GM12874 (cell line): ENCODE measurements at regions not wholly inside any gene's neighbourhood (a gene's known extent, or its start where the extent isn't known, plus 50 kb on each side); places are given as distances from the start of the nearest gene placed in this dataset.

Experiments
- TF ChIP-seq, protein P1 (sequence below): IDR thresholded peaks from 2 replicates; pipeline ENCODE4 v1.5.1; 2011; ENCODE audit warnings: low read depth, mild to moderate bottlenecking, control low read depth, low read length, moderate library complexity; ENCODE audit not compliant: insufficient read depth

DNA sequence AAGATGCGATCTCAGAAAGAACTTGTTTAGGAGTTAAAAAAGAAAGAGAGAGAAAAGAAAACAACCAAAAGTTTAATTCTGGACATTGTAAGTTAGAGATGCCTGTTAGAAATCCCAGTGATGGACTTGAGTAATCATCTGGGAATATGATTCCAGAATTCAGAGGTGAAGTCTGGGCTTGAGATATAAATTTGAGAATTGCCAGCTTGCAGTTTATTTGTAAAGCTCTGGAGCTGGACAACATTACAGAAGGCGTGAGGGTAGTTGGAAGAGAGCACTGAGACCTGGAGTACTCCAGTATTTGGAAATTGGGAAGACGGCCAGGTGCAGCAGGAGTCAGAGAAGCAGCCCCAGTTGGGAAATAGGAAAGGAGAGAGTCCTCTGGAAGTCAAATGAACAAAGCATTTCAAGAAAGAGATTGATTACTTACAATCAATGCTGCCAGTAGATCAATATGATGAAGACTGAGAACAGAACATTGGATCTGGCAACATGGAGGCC lies 128.8 kb upstream of the ARHGAP28 start:
- TF ChIP-seq, protein P1, sequence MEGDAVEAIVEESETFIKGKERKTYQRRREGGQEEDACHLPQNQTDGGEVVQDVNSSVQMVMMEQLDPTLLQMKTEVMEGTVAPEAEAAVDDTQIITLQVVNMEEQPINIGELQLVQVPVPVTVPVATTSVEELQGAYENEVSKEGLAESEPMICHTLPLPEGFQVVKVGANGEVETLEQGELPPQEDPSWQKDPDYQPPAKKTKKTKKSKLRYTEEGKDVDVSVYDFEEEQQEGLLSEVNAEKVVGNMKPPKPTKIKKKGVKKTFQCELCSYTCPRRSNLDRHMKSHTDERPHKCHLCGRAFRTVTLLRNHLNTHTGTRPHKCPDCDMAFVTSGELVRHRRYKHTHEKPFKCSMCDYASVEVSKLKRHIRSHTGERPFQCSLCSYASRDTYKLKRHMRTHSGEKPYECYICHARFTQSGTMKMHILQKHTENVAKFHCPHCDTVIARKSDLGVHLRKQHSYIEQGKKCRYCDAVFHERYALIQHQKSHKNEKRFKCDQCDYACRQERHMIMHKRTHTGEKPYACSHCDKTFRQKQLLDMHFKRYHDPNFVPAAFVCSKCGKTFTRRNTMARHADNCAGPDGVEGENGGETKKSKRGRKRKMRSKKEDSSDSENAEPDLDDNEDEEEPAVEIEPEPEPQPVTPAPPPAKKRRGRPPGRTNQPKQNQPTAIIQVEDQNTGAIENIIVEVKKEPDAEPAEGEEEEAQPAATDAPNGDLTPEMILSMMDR = no peak

DNA sequence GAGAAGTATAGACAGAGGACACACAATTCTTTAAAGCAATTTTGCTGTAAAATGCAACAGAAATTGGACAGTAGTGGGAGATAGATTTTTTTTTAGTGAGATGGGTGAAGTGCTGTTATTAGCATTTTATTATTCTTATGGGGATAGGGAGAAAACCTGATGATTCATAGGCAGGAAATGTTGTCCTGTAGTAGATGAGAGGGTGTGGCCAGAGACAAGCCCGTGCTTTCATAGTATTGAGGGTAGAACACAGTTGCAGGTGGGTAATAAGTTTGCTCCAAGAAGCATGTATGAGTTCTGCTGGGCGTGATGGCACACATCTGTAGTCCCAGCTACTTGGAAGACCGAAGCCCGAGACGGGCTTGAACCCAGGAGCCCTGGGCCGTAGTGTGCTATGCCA lies 128.3 kb upstream of the ARHGAP28 start:
- TF ChIP-seq, protein P1 = no peak

DNA sequence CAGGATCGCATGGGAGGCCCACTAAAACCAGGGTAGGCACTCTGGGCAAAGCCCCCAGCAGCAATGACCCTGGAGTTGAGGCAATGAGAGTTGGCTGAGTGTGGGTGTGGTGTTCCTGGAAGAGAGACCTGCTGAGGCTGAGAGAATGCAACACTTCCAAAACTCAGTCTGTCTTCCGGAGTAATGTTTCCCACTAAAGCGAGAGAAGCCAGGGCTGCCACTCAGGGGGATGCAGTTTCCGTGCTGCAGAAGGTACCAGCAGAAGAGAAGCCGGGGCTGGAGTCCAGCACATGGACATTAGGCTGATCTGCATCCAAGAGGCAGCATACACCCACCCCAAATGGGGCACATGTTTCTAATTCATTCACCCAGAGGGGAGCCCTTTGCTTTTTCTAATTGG lies 127.2 kb upstream of the ARHGAP28 start:
- TF ChIP-seq, protein P1 = no peak

DNA sequence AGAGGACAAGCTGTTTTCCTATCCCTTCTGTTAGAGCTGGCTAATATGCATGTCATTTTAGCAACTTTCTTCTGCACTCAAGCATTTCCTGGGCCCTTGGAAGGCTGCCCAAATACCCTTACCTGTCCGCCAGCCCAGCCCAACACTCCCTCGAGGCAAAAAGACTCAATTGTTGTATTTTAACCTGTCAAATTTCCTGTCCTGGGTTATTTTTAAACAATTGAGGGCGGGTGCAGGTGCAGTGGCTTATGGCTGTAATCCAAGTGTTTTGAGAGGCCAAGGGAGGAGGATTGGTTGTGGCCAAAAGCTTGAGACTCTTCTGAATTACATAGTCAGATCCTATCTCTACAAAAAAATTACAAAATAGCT lies 125.0 kb upstream of the ARHGAP28 start:
- TF ChIP-seq, protein P1 = no peak

GRCh38 chr18:6605115-6605869 lies 124.2 kb upstream of the ARHGAP28 start:
- TF ChIP-seq, protein P1 = no peak

- TF ChIP-seq, protein P1 = no peak
These were observed 123.0 kb upstream of the ARHGAP28 start for GRCh38 chr18:6606411-6607085.

GRCh38 chr18:6607343-6607742 lies 122.2 kb upstream of the ARHGAP28 start:
- TF ChIP-seq, protein P1 = no peak
